ENCODE measurements at regions not wholly inside any gene's neighbourhood (a gene's known extent, or its start where the extent isn't known, plus 50 kb on each side); places are given as distances from the start of the nearest gene placed in this dataset.
"Not testable (repeated sequence)": the region's sequence is repeated elsewhere in the genome, so short reads cannot be mapped to it uniquely, and the experiment has no call there.

- Histone ChIP-seq H3K4me3 (ENCODE audit: low read depth, low read length) (no peak overlapping the region), H3K27ac (ENCODE audit: low read depth, low read length) (no peak overlapping the region), H3K27me3 (ENCODE audit: control insufficient read depth, insufficient read depth, low read length) (no peaks in the 10 kb centered on the region), H3K36me3 (ENCODE audit: control insufficient read depth, insufficient read depth, low read length) (no peaks in the 10 kb centered on the region), H3K9me3 (ENCODE audit: control insufficient read depth, insufficient read depth, low read depth, low read length) (no peaks in the 10 kb centered on the region), H3K4me1 (ENCODE audit: control insufficient read depth, insufficient read depth, low read length) (no peaks in the 10 kb centered on the region), H3K9ac (ENCODE audit: low read length) (no peak overlapping the region)
Measured at GRCh38 chr4:23413631-23414030, 476.2 kb downstream of the PPARGC1A start.

DNA sequence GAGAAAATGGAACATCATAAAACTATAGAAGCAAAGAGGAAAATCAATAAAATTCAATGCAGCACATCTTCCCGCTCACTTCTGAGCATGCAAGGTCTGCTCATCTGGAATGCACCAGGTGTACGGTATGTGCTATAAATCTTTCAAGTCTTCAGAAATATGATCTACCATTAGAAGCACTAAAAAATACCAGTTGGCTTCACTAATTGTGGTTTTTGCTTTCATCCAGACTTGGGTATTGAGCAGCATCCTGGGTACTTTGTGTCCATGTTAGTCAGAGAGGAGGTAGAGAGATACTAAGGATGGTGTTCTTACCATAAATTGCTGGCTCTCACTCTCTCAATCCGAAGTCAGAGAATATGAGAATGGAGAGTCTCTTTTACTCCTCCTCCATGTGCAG, 477.1 kb downstream of the PPARGC1A start:
- Histone ChIP-seq H3K27me3 (ENCODE audit: control insufficient read depth, insufficient read depth, low read length) (no peaks in the 10 kb centered on the region), H3K4me3 (ENCODE audit: low read depth, low read length) (no peak overlapping the region), H3K36me3 (ENCODE audit: control insufficient read depth, insufficient read depth, low read length) (no peaks in the 10 kb centered on the region), H3K4me1 (ENCODE audit: control insufficient read depth, insufficient read depth, low read length) (no peaks in the 10 kb centered on the region), H3K27ac (ENCODE audit: low read depth, low read length) (no peak overlapping the region), H3K9ac (ENCODE audit: low read length) (no peak overlapping the region), H3K9me3 (ENCODE audit: control insufficient read depth, insufficient read depth, low read depth, low read length) (no peaks in the 10 kb centered on the region)

GRCh38 chr4:23408913-23409312, 480.9 kb downstream of the PPARGC1A start:
- H3K4me1 ChIP-seq (ENCODE audit: control insufficient read depth, insufficient read depth, low read length); H3K9me3 ChIP-seq (ENCODE audit: control insufficient read depth, insufficient read depth, low read depth, low read length); H3K9ac ChIP-seq (ENCODE audit: low read length); H3K4me3 ChIP-seq (ENCODE audit: low read depth, low read length); H3K27me3 ChIP-seq (ENCODE audit: control insufficient read depth, insufficient read depth, low read length); H3K27ac ChIP-seq (ENCODE audit: low read depth, low read length); H3K36me3 ChIP-seq (ENCODE audit: control insufficient read depth, insufficient read depth, low read length): not testable (repeated sequence)

- no peaks in the 10 kb centered on the region for H3K4me1 ChIP-seq (ENCODE audit: control insufficient read depth, insufficient read depth, low read length)
- no peaks in the 10 kb centered on the region for H3K9me3 ChIP-seq (ENCODE audit: control insufficient read depth, insufficient read depth, low read depth, low read length)
- no peaks in the 10 kb centered on the region for H3K36me3 ChIP-seq (ENCODE audit: control insufficient read depth, insufficient read depth, low read length)
- no peak overlapping the region for H3K9ac ChIP-seq (ENCODE audit: low read length)
- H3K27ac ChIP-seq (ENCODE audit: low read depth, low read length) = no peak overlapping the region
- H3K27me3 ChIP-seq (ENCODE audit: control insufficient read depth, insufficient read depth, low read length) = no peaks in the 10 kb centered on the region
- no peak overlapping the region for H3K4me3 ChIP-seq (ENCODE audit: low read depth, low read length)
Measured at GRCh38 chr4:23401572-23401971, 488.3 kb downstream of the PPARGC1A start.

DNA sequence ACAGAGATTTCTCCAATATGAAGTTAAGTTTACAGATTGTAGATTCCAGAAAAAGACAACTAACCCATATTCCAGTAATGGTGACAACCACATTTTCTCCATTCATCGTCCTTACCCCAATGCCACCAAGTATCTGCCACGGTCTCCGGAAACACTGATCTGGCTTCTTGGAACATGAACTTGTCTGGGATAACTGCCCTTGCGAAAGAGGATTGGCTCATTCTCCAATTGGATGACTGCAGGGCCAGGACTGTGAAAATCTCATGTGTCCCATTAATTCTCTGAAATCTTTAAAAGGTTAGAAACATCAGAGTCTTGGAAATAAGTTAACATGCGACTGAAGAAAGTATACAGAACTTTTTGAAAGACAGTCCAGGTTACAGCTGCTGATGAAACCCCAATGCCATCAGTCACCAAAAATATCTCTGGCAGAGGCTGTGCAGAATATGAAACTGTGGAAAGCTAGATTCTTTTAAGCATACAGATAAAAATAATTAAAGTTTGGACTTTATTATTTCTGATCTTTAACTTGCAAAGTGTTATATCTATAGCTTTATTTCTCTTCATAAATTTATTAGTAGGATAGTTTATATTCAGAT, 496.9 kb downstream of the PPARGC1A start:
- no peaks in the 10 kb centered on the region for H3K4me1 ChIP-seq (ENCODE audit: control insufficient read depth, insufficient read depth, low read length)
- no peak overlapping the region for H3K9ac ChIP-seq (ENCODE audit: low read length)
- H3K36me3 ChIP-seq (ENCODE audit: control insufficient read depth, insufficient read depth, low read length) = no peaks in the 10 kb centered on the region
- H3K27me3 ChIP-seq (ENCODE audit: control insufficient read depth, insufficient read depth, low read length) = no peaks in the 10 kb centered on the region
- H3K9me3 ChIP-seq (ENCODE audit: control insufficient read depth, insufficient read depth, low read depth, low read length) = peaks cover 8% of the 10 kb centered on the region; the same call in 1 of the 2 replicates
- H3K4me3 ChIP-seq (ENCODE audit: low read depth, low read length) = no peak overlapping the region
- H3K27ac ChIP-seq (ENCODE audit: low read depth, low read length) = no peak overlapping the region

GRCh38 chr4:23390246-23390645, 499.6 kb downstream of the PPARGC1A start:
- H3K36me3 ChIP-seq (ENCODE audit: control insufficient read depth, insufficient read depth, low read length) = no peaks in the 10 kb centered on the region
- H3K4me1 ChIP-seq (ENCODE audit: control insufficient read depth, insufficient read depth, low read length) = no peaks in the 10 kb centered on the region
- no peak overlapping the region for H3K9ac ChIP-seq (ENCODE audit: low read length)
- H3K4me3 ChIP-seq (ENCODE audit: low read depth, low read length) = no peak overlapping the region
- no peaks in the 10 kb centered on the region for H3K27me3 ChIP-seq (ENCODE audit: control insufficient read depth, insufficient read depth, low read length)
- H3K9me3 ChIP-seq (ENCODE audit: control insufficient read depth, insufficient read depth, low read depth, low read length) = peaks cover 8% of the 10 kb centered on the region; the same call in 1 of the 2 replicates
- no peak overlapping the region for H3K27ac ChIP-seq (ENCODE audit: low read depth, low read length)

GRCh38 chr4:23388699-23389395, 501.0 kb downstream of the PPARGC1A start:
- Histone ChIP-seq H3K4me3 (ENCODE audit: low read depth, low read length) (no peak overlapping the region), H3K9me3 (ENCODE audit: control insufficient read depth, insufficient read depth, low read depth, low read length) (0 out of 2 replicates have a peak, but pooled peaks cover 3% of the 10 kb centered on the region), H3K36me3 (ENCODE audit: control insufficient read depth, insufficient read depth, low read length) (no peaks in the 10 kb centered on the region), H3K27me3 (ENCODE audit: control insufficient read depth, insufficient read depth, low read length) (no peaks in the 10 kb centered on the region), H3K4me1 (ENCODE audit: control insufficient read depth, insufficient read depth, low read length) (no peaks in the 10 kb centered on the region), H3K9ac (ENCODE audit: low read length) (no peak overlapping the region), H3K27ac (ENCODE audit: low read depth, low read length) (no peak overlapping the region)

GRCh38 chr4:23388255-23388654, 501.6 kb downstream of the PPARGC1A start:
- Histone ChIP-seq H3K27ac (ENCODE audit: low read depth, low read length) (no peak overlapping the region), H3K4me3 (ENCODE audit: low read depth, low read length) (no peak overlapping the region), H3K27me3 (ENCODE audit: control insufficient read depth, insufficient read depth, low read length) (no peaks in the 10 kb centered on the region), H3K9me3 (ENCODE audit: control insufficient read depth, insufficient read depth, low read depth, low read length) (no peaks in the 10 kb centered on the region), H3K36me3 (ENCODE audit: control insufficient read depth, insufficient read depth, low read length) (no peaks in the 10 kb centered on the region), H3K9ac (ENCODE audit: low read length) (no peak overlapping the region), H3K4me1 (ENCODE audit: control insufficient read depth, insufficient read depth, low read length) (no peaks in the 10 kb centered on the region)

DNA sequence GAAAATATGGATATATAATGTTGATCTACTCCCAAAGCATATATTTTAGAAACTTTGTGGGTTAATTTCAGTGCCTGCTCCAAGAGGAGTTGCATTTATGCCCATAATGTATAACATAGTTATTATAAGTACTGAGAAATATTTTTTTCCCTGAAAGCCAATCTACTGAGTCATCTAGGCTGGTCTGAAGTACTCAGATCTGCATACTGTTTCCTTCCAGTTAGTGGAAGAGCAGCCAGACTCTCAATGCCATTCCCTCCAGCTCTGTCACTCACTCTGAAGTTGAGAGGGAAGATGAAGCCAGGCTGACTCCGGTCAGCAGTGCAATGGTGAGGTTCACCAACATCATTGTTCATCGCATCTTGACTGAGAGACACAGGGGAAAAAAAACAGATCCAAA, 505.1 kb downstream of the PPARGC1A start:
- H3K9ac ChIP-seq (ENCODE audit: low read length) = no peak overlapping the region
- no peak overlapping the region for H3K27ac ChIP-seq (ENCODE audit: low read depth, low read length)
- no peak overlapping the region for H3K4me3 ChIP-seq (ENCODE audit: low read depth, low read length)
- no peaks in the 10 kb centered on the region for H3K36me3 ChIP-seq (ENCODE audit: control insufficient read depth, insufficient read depth, low read length)
- H3K4me1 ChIP-seq (ENCODE audit: control insufficient read depth, insufficient read depth, low read length) = no peaks in the 10 kb centered on the region
- no peaks in the 10 kb centered on the region for H3K27me3 ChIP-seq (ENCODE audit: control insufficient read depth, insufficient read depth, low read length)
- no peaks in the 10 kb centered on the region for H3K9me3 ChIP-seq (ENCODE audit: control insufficient read depth, insufficient read depth, low read depth, low read length)

- Histone ChIP-seq H3K4me3 (ENCODE audit: low read depth, low read length) (no peak overlapping the region), H3K36me3 (ENCODE audit: control insufficient read depth, insufficient read depth, low read length) (no peaks in the 10 kb centered on the region), H3K9me3 (ENCODE audit: control insufficient read depth, insufficient read depth, low read depth, low read length) (no peaks in the 10 kb centered on the region), H3K27ac (ENCODE audit: low read depth, low read length) (no peak overlapping the region), H3K9ac (ENCODE audit: low read length) (no peak overlapping the region), H3K27me3 (ENCODE audit: control insufficient read depth, insufficient read depth, low read length) (no peaks in the 10 kb centered on the region), H3K4me1 (ENCODE audit: control insufficient read depth, insufficient read depth, low read length) (no peaks in the 10 kb centered on the region)
Measured at GRCh38 chr4:23382879-23383278, 507.0 kb downstream of the PPARGC1A start.

GRCh38 chr4:23374259-23374658, 515.6 kb downstream of the PPARGC1A start:
- H3K4me1 ChIP-seq (ENCODE audit: control insufficient read depth, insufficient read depth, low read length) = peaks cover 20% of the 10 kb centered on the region
- no peak overlapping the region for H3K27ac ChIP-seq (ENCODE audit: low read depth, low read length)
- 0 out of 2 replicates have a peak, but pooled peaks cover 4% of the 10 kb centered on the region for H3K27me3 ChIP-seq (ENCODE audit: control insufficient read depth, insufficient read depth, low read length)
- H3K9me3 ChIP-seq (ENCODE audit: control insufficient read depth, insufficient read depth, low read depth, low read length) = no peaks in the 10 kb centered on the region
- no peaks in the 10 kb centered on the region for H3K36me3 ChIP-seq (ENCODE audit: control insufficient read depth, insufficient read depth, low read length)
- H3K4me3 ChIP-seq (ENCODE audit: low read depth, low read length) = no peak overlapping the region
- H3K9ac ChIP-seq (ENCODE audit: low read length) = no peak overlapping the region
